Activated CD8-positive, alpha-beta T cell treated with anti-CD3 and anti-CD28 coated beads, Interleukin-2, amount 10 ng/mL, durations not matched to agents 7 days and 5 days (primary cell): ENCODE measurements at regions not wholly inside any gene's neighbourhood (a gene's known extent, or its start where the extent isn't known, plus 50 kb on each side); places are given as distances from the start of the nearest gene placed in this dataset.

Experiments
- ATAC-seq: fragments of 150-1000 bp; cut with Tn5 transposase; one replicate; pipeline ENCODE4 v1.10.0; 2021; ENCODE audit warnings: moderate library complexity
- CTCF ChIA-PET: fragments of 350-600 bp; sonication (Branson Sonifier 250); formaldehyde crosslinking; loops from one replicate; lab custom pipeline; 2021; ENCODE audit warnings: antibody characterized with exemption; lab: Charles Lee
- POLR2A ChIA-PET: fragments of 350-600 bp; sonication (Branson Sonifier 250); formaldehyde crosslinking; loops from one replicate; lab custom pipeline; 2021; ENCODE audit warnings: antibody characterized with exemption; lab: Charles Lee
- DNase-seq: peaks from one replicate; pipeline ENCODE4 v3.0.0-alpha.2; 2020
- H3K27ac Mint-ChIP-seq: one replicate; pipeline ENCODE4 v1.8.0; 2021; ENCODE audit warnings: mild to moderate bottlenecking, mixed read lengths
- H3K27me3 Mint-ChIP-seq: one replicate; pipeline ENCODE4 v1.8.0; 2021; ENCODE audit warnings: low read depth, mixed read lengths
- H3K36me3 Mint-ChIP-seq: one replicate; pipeline ENCODE4 v1.8.0; 2021; ENCODE audit warnings: low read depth, mixed read lengths
- H3K4me1 Mint-ChIP-seq: one replicate; pipeline ENCODE4 v1.8.0; 2021; ENCODE audit warnings: low read depth, mixed read lengths
- H3K4me3 Mint-ChIP-seq: one replicate; pipeline ENCODE4 v1.8.0; 2021; ENCODE audit warnings: mild to moderate bottlenecking, mixed read lengths
- H3K9me3 Mint-ChIP-seq: one replicate; pipeline ENCODE4 v1.8.0; 2022; ENCODE audit warnings: mixed read lengths; ENCODE audit not compliant: insufficient read depth

DNA sequence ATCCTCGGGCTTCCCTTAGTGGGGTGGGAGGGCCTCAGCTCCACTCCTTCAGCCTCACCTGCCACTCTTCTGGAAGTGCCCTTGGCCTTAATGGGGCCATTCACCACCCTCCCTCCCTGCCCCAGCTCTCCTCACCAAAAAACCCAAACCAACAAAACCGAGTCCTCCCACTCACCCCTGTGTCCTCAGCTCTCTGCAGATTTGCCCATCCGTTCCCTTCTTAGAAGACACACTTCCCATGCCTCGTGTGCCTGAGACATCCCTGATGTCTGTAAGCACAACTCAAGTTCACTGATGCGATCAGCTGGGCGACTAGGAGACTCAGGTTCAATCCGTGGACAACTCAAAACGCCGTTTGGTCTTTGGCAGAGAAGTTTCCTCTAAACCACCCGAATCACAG lies 839.2 kb downstream of the TBC1D22A start:
- Mint-ChIP-seq H3K4me1 (no peaks in the 10 kb centered on the region), H3K4me3 (no peak overlapping the region), H3K36me3 (no peaks in the 10 kb centered on the region), H3K9me3 (no peaks in the 10 kb centered on the region), H3K27ac (no peak overlapping the region), H3K27me3 (no peaks in the 10 kb centered on the region)
- DNase-seq (no peak), ATAC-seq (no peak)
- POLR2A ChIA-PET, result no interaction called here
- CTCF ChIA-PET, result no interaction called here

DNA sequence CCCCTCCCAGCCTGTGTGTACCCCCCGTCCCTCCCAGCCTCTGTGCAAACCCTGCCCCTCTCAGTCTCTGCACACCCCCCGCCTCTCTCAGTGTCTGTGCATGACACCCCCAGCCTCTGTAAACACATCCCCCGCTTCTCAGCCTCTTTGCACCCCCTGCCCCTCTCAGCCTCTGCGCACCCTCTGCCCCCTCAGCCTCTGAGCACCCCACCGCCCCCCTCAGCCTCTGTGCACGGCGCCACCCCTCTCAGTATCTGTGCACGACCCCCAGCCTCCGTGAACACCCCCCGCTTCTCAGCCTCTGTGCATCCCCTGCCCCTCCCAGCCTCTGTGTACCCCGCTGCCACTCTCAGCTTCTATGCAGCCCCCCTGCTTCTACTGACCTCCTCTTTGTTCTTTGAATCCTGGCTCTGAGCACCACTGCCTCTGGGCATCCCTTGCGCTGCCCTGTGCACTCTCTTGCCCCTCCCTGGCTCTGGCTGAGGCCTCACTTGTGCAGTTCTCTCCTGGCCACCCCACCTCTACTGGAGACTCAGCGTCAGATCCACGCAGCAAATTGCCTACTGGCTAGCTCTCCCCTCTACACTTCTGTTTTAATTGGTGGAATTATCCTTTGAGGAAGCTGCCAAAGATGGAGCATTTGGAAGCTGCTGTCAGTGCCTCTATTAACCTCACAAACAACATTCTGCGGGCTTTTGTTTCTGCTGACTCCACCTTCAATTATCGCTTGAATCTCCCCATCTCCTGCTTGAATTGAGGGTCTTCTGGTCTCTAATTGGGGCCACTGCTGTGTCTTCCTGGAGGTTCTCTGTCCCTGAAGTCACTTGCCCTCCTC lies 838.6 kb downstream of the TBC1D22A start:
- H3K27ac Mint-ChIP-seq, result no peak overlapping the region
- H3K4me1 Mint-ChIP-seq, result no peaks in the 10 kb centered on the region
- ChIA-PET CTCF (no interaction called here), POLR2A (no interaction called here)
- ATAC-seq (no peak), DNase-seq (no peak)
- H3K9me3 Mint-ChIP-seq, result no peaks in the 10 kb centered on the region
- no peaks in the 10 kb centered on the region for H3K36me3 Mint-ChIP-seq
- no peak overlapping the region for H3K4me3 Mint-ChIP-seq
- no peaks in the 10 kb centered on the region for H3K27me3 Mint-ChIP-seq

DNA sequence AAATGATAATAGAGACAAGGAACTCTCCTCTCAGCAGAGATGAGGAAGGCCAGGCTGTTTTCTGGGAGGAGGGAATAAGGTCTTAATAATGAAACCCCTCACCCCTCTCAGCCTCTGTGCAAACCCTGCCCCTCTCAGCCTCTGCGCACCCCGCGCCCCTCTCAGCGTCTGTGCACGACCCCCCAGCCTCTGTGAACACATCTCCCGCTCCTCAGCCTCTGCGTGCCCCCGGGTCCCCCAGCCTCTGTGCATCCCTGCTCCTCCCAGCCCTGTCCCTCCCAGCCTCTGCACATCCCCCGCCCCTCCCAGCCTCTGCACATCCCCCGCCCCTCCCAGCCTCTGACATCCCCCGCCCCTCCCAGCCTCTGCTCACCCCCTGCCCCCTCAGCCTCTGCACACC lies 837.8 kb downstream of the TBC1D22A start:
- no peak overlapping the region for H3K27ac Mint-ChIP-seq
- no peak for DNase-seq

DNA sequence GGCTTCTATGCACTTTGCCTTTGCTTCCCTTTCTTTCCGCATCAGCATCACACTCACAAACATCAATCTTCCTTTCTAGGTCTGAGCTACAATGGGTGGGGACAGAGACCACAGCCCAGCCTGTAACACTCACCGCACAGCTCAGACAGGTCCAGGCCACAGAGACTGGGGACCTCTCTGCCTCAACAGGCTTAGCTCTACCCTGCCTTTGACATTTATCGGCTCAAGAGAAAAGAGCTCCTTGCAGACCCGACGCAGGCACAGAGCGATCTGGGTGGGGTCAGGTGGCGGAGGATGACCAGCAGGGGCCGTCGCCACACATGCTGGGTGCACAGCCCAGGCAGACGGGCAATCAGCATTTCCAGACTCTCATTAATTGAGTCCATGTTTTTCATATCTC lies 837.3 kb downstream of the TBC1D22A start:
- ChIA-PET CTCF (no interaction called here), POLR2A (no interaction called here)
- Mint-ChIP-seq H3K4me3 (no peak overlapping the region), H3K9me3 (no peaks in the 10 kb centered on the region), H3K36me3 (no peaks in the 10 kb centered on the region), H3K27me3 (no peaks in the 10 kb centered on the region), H3K4me1 (no peaks in the 10 kb centered on the region), H3K27ac (no peak overlapping the region)
- DNase-seq (no peak), ATAC-seq (no peak)

More for the DNA sequence above, 837.8 kb downstream of the TBC1D22A start:
- Mint-ChIP-seq H3K4me3 (no peak overlapping the region), H3K9me3 (no peaks in the 10 kb centered on the region), H3K36me3 (no peaks in the 10 kb centered on the region), H3K27me3 (no peaks in the 10 kb centered on the region), H3K4me1 (no peaks in the 10 kb centered on the region)
- ATAC-seq, result no peak
- CTCF ChIA-PET, result no interaction called here
- POLR2A ChIA-PET, result no interaction called here

DNA sequence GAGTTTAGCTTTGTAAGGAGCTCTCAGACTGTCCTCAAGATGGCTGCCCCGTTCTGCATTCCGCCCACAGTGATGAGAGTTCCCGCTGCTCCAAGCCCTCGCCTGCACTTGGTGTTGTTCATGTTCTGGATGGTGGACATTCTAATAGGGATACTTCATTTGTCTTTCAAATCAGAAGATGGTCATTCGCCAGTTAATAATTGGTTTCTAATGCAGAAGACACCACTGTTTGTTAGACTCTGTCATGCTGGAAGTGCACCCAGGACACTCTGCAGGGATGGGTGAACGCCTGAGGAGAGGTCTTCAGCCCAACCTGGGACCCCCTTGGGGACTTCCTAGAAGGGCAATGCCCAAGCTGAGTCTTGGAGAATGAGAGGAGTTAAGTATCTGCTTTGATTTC lies 836.4 kb downstream of the TBC1D22A start:
- POLR2A ChIA-PET, result no interaction called here
- H3K4me1 Mint-ChIP-seq, result no peaks in the 10 kb centered on the region
- no peaks in the 10 kb centered on the region for H3K27me3 Mint-ChIP-seq
- H3K9me3 Mint-ChIP-seq, result no peaks in the 10 kb centered on the region
- H3K4me3 Mint-ChIP-seq, result no peak overlapping the region
- DNase-seq (no peak), ATAC-seq (no peak)
- CTCF ChIA-PET, result no interaction called here
- no peaks in the 10 kb centered on the region for H3K36me3 Mint-ChIP-seq
- no peak overlapping the region for H3K27ac Mint-ChIP-seq

DNA sequence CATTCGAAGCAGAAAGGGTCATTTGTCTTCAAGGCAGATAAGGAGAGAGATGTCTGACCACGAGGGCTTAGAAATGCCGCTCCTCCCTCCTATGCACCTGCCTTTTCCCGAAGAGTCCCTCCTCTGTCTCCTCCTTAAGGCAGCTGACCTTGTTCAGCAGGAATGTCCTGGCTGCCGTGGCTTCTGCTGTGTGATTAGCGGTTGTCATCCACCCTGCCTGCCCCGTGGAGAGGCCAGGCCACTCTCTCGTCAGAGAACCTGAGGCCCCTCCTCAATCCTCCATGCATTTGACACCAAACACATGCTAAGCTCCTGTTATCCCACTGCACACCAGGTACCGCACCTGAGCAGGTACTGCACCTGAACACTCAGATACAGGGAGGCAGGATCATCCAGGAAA lies 834.6 kb downstream of the TBC1D22A start:
- H3K27ac Mint-ChIP-seq, result no peak overlapping the region
- no peaks in the 10 kb centered on the region for H3K27me3 Mint-ChIP-seq
- no peaks in the 10 kb centered on the region for H3K36me3 Mint-ChIP-seq
- no peak for DNase-seq
- no peak overlapping the region for H3K4me3 Mint-ChIP-seq
- no peaks in the 10 kb centered on the region for H3K4me1 Mint-ChIP-seq
- ATAC-seq, result no peak
- CTCF ChIA-PET, result no interaction called here
- POLR2A ChIA-PET, result no interaction called here
- no peaks in the 10 kb centered on the region for H3K9me3 Mint-ChIP-seq

DNA sequence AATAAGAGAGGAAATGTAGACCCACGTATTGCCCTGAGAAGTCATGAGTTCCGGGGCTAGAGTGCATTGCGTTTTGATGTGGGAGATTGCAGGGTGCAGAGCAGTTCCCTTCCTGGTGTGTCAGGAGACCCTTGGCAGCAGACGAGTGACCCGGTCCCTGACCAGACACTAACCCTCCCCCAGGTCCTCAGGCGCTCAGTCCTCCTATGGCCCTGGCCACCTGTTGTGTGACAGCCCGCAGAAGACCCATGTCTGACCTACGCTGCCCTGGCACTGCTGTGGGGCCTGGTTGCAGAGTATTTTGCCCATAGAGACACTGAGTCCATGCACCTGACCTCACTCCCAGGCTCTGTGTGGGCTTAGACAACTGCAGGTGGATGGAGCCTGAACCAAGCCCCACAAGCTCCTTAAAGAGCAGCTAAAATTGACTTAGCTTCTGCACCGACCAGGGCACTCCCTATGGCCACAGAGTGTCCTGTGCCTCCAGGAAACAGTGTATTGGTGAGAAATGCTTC lies 833.8 kb downstream of the TBC1D22A start:
- CTCF ChIA-PET, result no interaction called here

DNA sequence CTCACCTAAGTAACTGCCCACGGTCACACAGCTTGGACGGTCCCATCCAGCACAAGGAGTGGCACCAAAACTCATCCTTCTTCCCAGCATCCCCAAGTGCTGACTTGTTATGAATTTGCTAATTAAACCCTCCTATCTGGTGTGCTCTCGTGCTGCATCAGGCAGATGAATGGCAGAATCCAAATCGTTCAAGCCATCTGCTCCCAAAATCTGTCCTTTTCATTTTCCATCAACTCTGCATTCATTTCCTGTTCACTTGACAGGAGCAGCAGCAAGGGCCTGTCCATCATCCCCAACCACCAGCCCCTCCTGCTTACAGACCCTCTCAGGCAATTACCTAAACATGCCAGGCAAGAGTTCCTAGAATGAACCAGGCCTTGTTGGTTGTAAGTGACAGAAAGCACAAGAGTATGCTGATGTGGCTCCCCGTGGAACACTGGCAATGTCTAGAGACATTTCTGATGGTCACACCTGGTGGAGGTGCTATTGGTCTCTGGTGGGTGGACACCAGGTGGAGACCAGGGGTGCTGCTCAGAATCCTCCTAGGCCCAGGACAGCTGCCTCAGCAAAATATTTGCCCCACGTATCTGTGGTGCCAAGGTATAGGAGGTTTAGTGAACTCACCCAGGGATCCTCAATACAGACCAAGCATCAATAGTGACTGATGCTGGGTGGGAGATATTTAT lies 832.5 kb downstream of the TBC1D22A start:
- no peaks in the 10 kb centered on the region for H3K9me3 Mint-ChIP-seq
- no peaks in the 10 kb centered on the region for H3K36me3 Mint-ChIP-seq
- H3K27me3 Mint-ChIP-seq, result no peaks in the 10 kb centered on the region
- no peak overlapping the region for H3K4me3 Mint-ChIP-seq
- H3K4me1 Mint-ChIP-seq, result no peaks in the 10 kb centered on the region
- ChIA-PET CTCF (no interaction called here), POLR2A (no interaction called here)
- no peak for ATAC-seq
- no peak overlapping the region for H3K27ac Mint-ChIP-seq
- no peak for DNase-seq

More for the DNA sequence above, 833.8 kb downstream of the TBC1D22A start:
- no peak for DNase-seq
- H3K27ac Mint-ChIP-seq, result no peak overlapping the region
- ATAC-seq, result no peak
- POLR2A ChIA-PET, result no interaction called here
- no peaks in the 10 kb centered on the region for H3K9me3 Mint-ChIP-seq
- no peaks in the 10 kb centered on the region for H3K27me3 Mint-ChIP-seq
- H3K4me1 Mint-ChIP-seq, result no peaks in the 10 kb centered on the region
- no peaks in the 10 kb centered on the region for H3K36me3 Mint-ChIP-seq
- no peak overlapping the region for H3K4me3 Mint-ChIP-seq

DNA sequence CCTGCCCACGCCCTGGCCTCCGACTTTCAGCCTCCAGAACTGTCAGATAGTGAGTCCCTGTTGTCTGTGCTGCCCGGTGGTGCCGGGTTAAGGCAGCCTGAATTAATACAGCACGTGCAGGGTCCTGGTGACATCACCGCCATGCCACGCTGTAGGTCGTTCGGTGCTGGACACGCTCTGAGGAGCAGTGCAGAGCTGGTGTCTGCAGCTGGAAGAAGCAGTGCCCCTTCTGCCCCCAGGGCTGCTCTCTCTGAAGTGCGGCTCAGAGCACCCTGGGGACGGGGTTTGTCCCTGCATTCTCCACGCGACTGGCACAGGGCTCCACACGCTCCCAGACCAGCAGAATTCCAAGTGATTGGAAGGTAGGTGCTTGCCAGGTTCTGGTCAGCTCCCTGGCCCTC lies 831.5 kb downstream of the TBC1D22A start:
- ATAC-seq (no peak), DNase-seq (no peak)
- POLR2A ChIA-PET, result no interaction called here
- Mint-ChIP-seq H3K4me1 (no peaks in the 10 kb centered on the region), H3K9me3 (no peaks in the 10 kb centered on the region), H3K27me3 (no peaks in the 10 kb centered on the region), H3K4me3 (no peak overlapping the region), H3K27ac (no peak overlapping the region), H3K36me3 (no peaks in the 10 kb centered on the region)
- CTCF ChIA-PET, result no interaction called here

DNA sequence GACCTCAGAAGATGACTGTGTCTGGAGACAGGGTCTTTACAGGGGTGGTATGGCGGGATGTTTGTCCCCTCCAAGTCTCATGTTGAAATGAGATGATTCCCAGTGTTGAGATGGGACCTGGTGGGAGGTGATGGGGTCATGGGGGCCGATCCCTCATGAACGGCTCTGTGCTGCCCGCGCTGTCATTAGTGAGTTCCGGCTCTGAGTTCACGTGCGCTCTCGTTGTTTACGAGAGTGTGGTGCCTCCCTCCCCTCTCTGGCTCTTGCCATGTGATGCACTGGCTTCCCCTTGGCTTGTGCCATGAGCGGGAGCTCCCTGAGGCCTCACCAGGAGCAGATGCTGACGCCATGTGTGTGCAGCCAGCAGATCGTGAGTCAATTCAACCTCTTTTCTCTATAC lies 830.8 kb downstream of the TBC1D22A start:
- Mint-ChIP-seq H3K36me3 (no peaks in the 10 kb centered on the region), H3K4me3 (no peak overlapping the region), H3K27ac (no peak overlapping the region), H3K9me3 (no peaks in the 10 kb centered on the region), H3K27me3 (no peaks in the 10 kb centered on the region), H3K4me1 (no peaks in the 10 kb centered on the region)
- ATAC-seq, result no peak
- DNase-seq, result no peak
- ChIA-PET POLR2A (no interaction called here), CTCF (no interaction called here)

DNA sequence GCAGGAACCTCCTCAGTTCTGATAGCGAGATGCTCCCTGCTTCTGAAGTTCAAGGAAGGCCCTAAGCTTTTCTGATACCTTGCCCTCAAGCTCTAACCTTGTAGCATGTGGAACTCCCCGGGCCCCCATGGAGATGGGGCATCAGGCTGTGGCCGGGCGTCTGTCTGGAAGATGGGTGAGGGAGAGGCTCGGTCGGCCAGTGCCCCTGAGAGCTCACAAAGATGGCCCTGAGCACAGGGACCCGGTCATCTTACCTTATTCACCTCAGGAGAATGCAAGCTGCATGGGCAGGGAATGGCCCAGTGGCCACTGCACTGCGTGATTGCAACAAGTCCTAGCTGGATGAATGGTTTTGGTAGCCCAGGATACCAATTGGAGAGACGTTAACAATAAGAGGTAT lies 830.3 kb downstream of the TBC1D22A start:
- POLR2A ChIA-PET, result no interaction called here
- ATAC-seq (no peak), DNase-seq (no peak)
- H3K4me3 Mint-ChIP-seq, result no peak overlapping the region
- no peaks in the 10 kb centered on the region for H3K36me3 Mint-ChIP-seq
- H3K27ac Mint-ChIP-seq, result no peak overlapping the region
- no peaks in the 10 kb centered on the region for H3K27me3 Mint-ChIP-seq
- no peaks in the 10 kb centered on the region for H3K9me3 Mint-ChIP-seq
- H3K4me1 Mint-ChIP-seq, result no peaks in the 10 kb centered on the region
- CTCF ChIA-PET, result no interaction called here

DNA sequence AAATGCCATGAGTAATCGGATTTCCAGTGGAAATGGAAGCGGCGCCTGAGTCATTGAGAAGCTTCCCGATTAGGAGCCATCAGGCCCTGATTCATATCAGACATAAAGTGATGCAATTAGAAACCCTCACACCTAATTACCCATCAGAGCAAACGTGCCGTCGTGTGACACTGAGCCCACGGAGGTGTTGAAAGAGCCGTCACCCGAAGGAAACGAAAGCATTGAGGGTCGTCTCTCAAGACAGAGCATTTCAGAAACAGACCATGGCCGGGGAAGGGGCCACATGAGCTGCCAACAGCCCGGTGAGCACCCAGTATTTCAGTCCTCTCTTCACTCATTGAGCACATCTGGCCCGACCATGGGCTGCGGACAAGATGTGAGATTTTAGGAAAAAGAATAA lies 829.3 kb downstream of the TBC1D22A start:
- no peaks in the 10 kb centered on the region for H3K27me3 Mint-ChIP-seq
- H3K4me3 Mint-ChIP-seq, result no peak overlapping the region
- no peak overlapping the region for H3K27ac Mint-ChIP-seq
- no peaks in the 10 kb centered on the region for H3K4me1 Mint-ChIP-seq
- no peaks in the 10 kb centered on the region for H3K9me3 Mint-ChIP-seq
- DNase-seq, result no peak
- ATAC-seq, result no peak
- ChIA-PET CTCF (no interaction called here), POLR2A (interaction anchor here (0.5 kb wide), 1 partner anchor 627 kb away, joined by 4 read pairs; no protein-coding TSS in a partner anchor)
- no peaks in the 10 kb centered on the region for H3K36me3 Mint-ChIP-seq
